ENCODE measurements at regions not wholly inside any gene's neighbourhood (a gene's known extent, or its start where the extent isn't known, plus 50 kb on each side); places are given as distances from the start of the nearest gene placed in this dataset.

DNA sequence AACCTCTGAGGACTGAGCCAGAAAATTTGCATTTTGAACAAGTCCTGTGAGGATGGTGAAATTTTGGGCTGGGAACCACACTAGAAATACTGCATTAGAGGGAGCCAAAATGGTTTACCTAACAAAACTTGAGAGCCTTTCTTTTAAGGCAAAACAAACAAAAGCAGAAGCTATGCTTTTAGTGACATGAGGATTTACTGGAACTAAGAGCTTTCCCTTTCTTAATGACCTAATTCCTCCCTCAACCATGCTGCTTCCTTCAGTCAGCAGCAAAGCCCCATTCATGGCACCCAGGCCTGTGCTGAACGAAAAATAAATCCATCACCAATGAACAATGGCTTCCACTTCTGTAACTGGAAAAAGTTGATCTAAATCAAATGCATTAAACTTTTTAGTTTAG lies 974.3 kb downstream of the HACE1 start:
- Histone ChIP-seq H3K4me3 (ENCODE audit: low read depth in 1 of 3, low read length in 3 of 3) (no peak overlapping the region), H3K36me3 (ENCODE audit: control insufficient read depth in 4 of 4, insufficient read depth in 3 of 4, low read depth in 1 of 4, low read length in 3 of 4) (no peaks in the 10 kb centered on the region), H3K27ac (ENCODE audit: low read depth in 1 of 2, low read length in 2 of 2) (no peak overlapping the region), H3K9ac (ENCODE audit: low read depth in 1 of 2, low read length in 2 of 2) (no peak overlapping the region), H3K4me1 (ENCODE audit: control insufficient read depth in 4 of 4, insufficient read depth in 4 of 4, low read length in 3 of 4) (no peaks in the 10 kb centered on the region), H3K9me3 (ENCODE audit: control insufficient read depth in 4 of 4, low read length in 3 of 4) (no peaks in the 10 kb centered on the region), H3K27me3 (ENCODE audit: control insufficient read depth in 4 of 4, insufficient read depth in 4 of 4, low read length in 3 of 4) (peaks cover 0 to 2% (median 0%) of the 10 kb centered on the region in 4 donors)
- 51% methylated on average over 1 of the region's 1 CpG for WGBS
- DNase-seq (ENCODE audit: low spot score): no peak
- TF ChIP-seq SP1 (IDR thresholded peaks at IDR 0.05) (no peak), FOXA1 (IDR thresholded peaks at IDR 0.05) (no peak), GABPA (IDR thresholded peaks at IDR 0.05 in 1 of 2, conservative IDR thresholded peaks at IDR 0.05 in 1 of 2) (no peak), NR2F2 (IDR thresholded peaks at IDR 0.05) (no peak), FOXA2 (IDR thresholded peaks at IDR 0.05) (no peak), RXRA (IDR thresholded peaks at IDR 0.05) (no peak), HNF4G (IDR thresholded peaks at IDR 0.05) (no peak), HNF4A (conservative IDR thresholded peaks at IDR 0.05) (no peak), YY1 (IDR thresholded peaks at IDR 0.05) (no peak)
- TF ChIP-seq, protein P1, sequence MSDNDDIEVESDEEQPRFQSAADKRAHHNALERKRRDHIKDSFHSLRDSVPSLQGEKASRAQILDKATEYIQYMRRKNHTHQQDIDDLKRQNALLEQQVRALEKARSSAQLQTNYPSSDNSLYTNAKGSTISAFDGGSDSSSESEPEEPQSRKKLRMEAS (IDR thresholded peaks at IDR 0.05): no peak
- TF ChIP-seq, protein P2, sequence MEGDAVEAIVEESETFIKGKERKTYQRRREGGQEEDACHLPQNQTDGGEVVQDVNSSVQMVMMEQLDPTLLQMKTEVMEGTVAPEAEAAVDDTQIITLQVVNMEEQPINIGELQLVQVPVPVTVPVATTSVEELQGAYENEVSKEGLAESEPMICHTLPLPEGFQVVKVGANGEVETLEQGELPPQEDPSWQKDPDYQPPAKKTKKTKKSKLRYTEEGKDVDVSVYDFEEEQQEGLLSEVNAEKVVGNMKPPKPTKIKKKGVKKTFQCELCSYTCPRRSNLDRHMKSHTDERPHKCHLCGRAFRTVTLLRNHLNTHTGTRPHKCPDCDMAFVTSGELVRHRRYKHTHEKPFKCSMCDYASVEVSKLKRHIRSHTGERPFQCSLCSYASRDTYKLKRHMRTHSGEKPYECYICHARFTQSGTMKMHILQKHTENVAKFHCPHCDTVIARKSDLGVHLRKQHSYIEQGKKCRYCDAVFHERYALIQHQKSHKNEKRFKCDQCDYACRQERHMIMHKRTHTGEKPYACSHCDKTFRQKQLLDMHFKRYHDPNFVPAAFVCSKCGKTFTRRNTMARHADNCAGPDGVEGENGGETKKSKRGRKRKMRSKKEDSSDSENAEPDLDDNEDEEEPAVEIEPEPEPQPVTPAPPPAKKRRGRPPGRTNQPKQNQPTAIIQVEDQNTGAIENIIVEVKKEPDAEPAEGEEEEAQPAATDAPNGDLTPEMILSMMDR (IDR thresholded peaks at IDR 0.05; ENCODE audit: low read depth, low read length, missing input control): no peak
- TF ChIP-seq, protein P3, sequence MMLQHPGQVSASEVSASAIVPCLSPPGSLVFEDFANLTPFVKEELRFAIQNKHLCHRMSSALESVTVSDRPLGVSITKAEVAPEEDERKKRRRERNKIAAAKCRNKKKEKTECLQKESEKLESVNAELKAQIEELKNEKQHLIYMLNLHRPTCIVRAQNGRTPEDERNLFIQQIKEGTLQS (IDR thresholded peaks at IDR 0.05): no peak

DNA sequence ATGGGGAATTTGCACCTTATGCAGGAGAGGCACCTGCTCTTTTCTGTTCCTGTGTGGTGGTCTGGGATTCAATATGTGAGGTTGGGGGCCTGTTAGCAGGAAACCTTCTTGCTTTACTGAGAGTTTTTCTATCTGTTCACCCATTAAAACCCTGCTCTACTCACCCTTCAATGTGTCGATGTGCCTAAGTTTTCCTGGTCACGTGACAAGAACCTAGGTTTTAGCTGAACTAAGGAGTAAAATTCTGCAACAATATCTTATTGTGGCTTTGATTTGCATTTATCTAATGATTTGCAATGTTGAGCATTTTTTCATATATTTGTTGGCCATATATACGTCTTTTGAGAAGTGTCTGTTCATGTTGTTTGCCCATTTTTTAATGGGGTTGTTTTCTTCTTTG lies 979.9 kb downstream of the HACE1 start:
- no peak overlapping the region for H3K9ac ChIP-seq (ENCODE audit: low read depth in 1 of 2, low read length in 2 of 2)
- no peak overlapping the region for H3K4me3 ChIP-seq (ENCODE audit: low read depth in 1 of 3, low read length in 3 of 3)
- no peak overlapping the region for H3K27ac ChIP-seq (ENCODE audit: low read depth in 1 of 2, low read length in 2 of 2)
- peaks cover 0 to 3% (median 0%) of the 10 kb centered on the region in 4 donors for H3K9me3 ChIP-seq (ENCODE audit: control insufficient read depth in 4 of 4, low read length in 3 of 4)
- DNase-seq (ENCODE audit: low spot score): no peak
- no peaks in the 10 kb centered on the region for H3K36me3 ChIP-seq (ENCODE audit: control insufficient read depth in 4 of 4, insufficient read depth in 3 of 4, low read depth in 1 of 4, low read length in 3 of 4)
- TF ChIP-seq NR2F2 (IDR thresholded peaks at IDR 0.05) (no peak), FOXA1 (IDR thresholded peaks at IDR 0.05) (no peak), JUND (IDR thresholded peaks at IDR 0.05) (no peak), HNF4G (IDR thresholded peaks at IDR 0.05) (no peak), TAF1 (conservative IDR thresholded peaks at IDR 0.05) (no peak), SP1 (IDR thresholded peaks at IDR 0.05) (no peak), FOXA2 (IDR thresholded peaks at IDR 0.05) (no peak), HNF4A (conservative IDR thresholded peaks at IDR 0.05) (no peak), RXRA (IDR thresholded peaks at IDR 0.05) (no peak), GABPA (IDR thresholded peaks at IDR 0.05 in 1 of 2, conservative IDR thresholded peaks at IDR 0.05 in 1 of 2) (no peak), YY1 (IDR thresholded peaks at IDR 0.05) (no peak), EGR1 (IDR thresholded peaks at IDR 0.05; ENCODE audit: low read depth in 2 of 2) (no peak), RAD21 (IDR thresholded peaks at IDR 0.05) (no peak)
- TF ChIP-seq, protein P2 (IDR thresholded peaks at IDR 0.05; ENCODE audit: low read depth, low read length, missing input control): no peak
- TF ChIP-seq, protein P1 (IDR thresholded peaks at IDR 0.05): no peak
- TF ChIP-seq, protein P4, sequence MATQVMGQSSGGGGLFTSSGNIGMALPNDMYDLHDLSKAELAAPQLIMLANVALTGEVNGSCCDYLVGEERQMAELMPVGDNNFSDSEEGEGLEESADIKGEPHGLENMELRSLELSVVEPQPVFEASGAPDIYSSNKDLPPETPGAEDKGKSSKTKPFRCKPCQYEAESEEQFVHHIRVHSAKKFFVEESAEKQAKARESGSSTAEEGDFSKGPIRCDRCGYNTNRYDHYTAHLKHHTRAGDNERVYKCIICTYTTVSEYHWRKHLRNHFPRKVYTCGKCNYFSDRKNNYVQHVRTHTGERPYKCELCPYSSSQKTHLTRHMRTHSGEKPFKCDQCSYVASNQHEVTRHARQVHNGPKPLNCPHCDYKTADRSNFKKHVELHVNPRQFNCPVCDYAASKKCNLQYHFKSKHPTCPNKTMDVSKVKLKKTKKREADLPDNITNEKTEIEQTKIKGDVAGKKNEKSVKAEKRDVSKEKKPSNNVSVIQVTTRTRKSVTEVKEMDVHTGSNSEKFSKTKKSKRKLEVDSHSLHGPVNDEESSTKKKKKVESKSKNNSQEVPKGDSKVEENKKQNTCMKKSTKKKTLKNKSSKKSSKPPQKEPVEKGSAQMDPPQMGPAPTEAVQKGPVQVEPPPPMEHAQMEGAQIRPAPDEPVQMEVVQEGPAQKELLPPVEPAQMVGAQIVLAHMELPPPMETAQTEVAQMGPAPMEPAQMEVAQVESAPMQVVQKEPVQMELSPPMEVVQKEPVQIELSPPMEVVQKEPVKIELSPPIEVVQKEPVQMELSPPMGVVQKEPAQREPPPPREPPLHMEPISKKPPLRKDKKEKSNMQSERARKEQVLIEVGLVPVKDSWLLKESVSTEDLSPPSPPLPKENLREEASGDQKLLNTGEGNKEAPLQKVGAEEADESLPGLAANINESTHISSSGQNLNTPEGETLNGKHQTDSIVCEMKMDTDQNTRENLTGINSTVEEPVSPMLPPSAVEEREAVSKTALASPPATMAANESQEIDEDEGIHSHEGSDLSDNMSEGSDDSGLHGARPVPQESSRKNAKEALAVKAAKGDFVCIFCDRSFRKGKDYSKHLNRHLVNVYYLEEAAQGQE (IDR thresholded peaks at IDR 0.05): no peak
- no peaks in the 10 kb centered on the region for H3K27me3 ChIP-seq (ENCODE audit: control insufficient read depth in 4 of 4, insufficient read depth in 4 of 4, low read length in 3 of 4)
- 78% methylated on average over 3 of the region's 3 CpGs for WGBS
- no peaks in the 10 kb centered on the region for H3K4me1 ChIP-seq (ENCODE audit: control insufficient read depth in 4 of 4, insufficient read depth in 4 of 4, low read length in 3 of 4)

All from liver (tissue), 8 donors.